ENCODE measurements at regions not wholly inside any gene's neighbourhood (a gene's known extent, or its start where the extent isn't known, plus 50 kb on each side); places are given as distances from the start of the nearest gene placed in this dataset.

- H3K9me3 ChIP-seq (ENCODE audit: low read depth): no peaks in the 10 kb centered on the region
- H2AFZ ChIP-seq (replicated peaks): no peak overlapping the region
- Mint-ChIP-seq H3K4me3 (no peak overlapping the region), H3K4me1 (peaks cover 15% of the 10 kb centered on the region), H3K27ac (no peak overlapping the region), H3K9me3 (no peaks in the 10 kb centered on the region), H3K36me3 (no peaks in the 10 kb centered on the region), H3K27me3 (ENCODE audit: insufficient read depth, low read depth) (peaks cover 3% of the 10 kb centered on the region)
- no peak overlapping the region for H3K27ac ChIP-seq
- H3K36me3 ChIP-seq: no peaks in the 10 kb centered on the region
- H3K79me2 ChIP-seq (ENCODE audit: low read depth): no peaks in the 10 kb centered on the region
- H3K9ac ChIP-seq: no peak overlapping the region
- no peak for DNase-seq (ENCODE audit: low spot score)
- no peak overlapping the region for H3K4me2 ChIP-seq
- H3K27me3 ChIP-seq: no peaks in the 10 kb centered on the region
- no peak overlapping the region for H3K4me3 ChIP-seq
- H4K20me1 ChIP-seq (ENCODE audit: low read depth): no peaks in the 10 kb centered on the region
- TF ChIP-seq, protein P1, sequence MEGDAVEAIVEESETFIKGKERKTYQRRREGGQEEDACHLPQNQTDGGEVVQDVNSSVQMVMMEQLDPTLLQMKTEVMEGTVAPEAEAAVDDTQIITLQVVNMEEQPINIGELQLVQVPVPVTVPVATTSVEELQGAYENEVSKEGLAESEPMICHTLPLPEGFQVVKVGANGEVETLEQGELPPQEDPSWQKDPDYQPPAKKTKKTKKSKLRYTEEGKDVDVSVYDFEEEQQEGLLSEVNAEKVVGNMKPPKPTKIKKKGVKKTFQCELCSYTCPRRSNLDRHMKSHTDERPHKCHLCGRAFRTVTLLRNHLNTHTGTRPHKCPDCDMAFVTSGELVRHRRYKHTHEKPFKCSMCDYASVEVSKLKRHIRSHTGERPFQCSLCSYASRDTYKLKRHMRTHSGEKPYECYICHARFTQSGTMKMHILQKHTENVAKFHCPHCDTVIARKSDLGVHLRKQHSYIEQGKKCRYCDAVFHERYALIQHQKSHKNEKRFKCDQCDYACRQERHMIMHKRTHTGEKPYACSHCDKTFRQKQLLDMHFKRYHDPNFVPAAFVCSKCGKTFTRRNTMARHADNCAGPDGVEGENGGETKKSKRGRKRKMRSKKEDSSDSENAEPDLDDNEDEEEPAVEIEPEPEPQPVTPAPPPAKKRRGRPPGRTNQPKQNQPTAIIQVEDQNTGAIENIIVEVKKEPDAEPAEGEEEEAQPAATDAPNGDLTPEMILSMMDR (IDR thresholded peaks at IDR 0.05): no peak
- no peak for TF ChIP-seq EZH2 (IDR thresholded peaks at IDR 0.05)
- no peak for TF ChIP-seq EZH2phosphoT487 (IDR thresholded peaks at IDR 0.05)
- peaks cover 13% of the 10 kb centered on the region for H3K4me1 ChIP-seq
- H3F3A ChIP-seq (ENCODE audit: low read depth): no peaks in the 10 kb centered on the region
These were observed 225.6 kb downstream of the TEX36 start for GRCh38 chr10:125457406-125457805.

DNA sequence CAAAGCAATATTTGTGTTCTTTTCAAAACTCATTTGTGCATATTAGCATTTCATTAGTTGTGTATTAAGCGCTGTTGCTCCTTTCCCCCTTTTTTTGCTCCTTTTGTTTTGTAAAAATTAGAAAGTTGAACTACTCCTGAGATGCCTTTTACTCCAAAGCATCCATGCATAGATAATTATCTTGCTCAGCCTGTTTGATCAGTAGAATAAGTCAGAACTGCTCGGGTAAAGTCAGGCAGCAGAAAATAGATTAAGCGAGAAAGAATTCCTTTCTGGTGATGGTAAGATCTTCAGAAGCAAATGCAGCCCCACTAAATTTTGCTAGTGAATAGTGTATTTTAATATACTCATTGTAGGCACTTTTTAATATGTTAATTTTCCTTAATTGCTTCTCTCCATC is 227.1 kb downstream of the TEX36 start:
- no peaks in the 10 kb centered on the region for H3K27me3 ChIP-seq
- no peaks in the 10 kb centered on the region for H3F3A ChIP-seq (ENCODE audit: low read depth)
- H3K4me3 Mint-ChIP-seq: no peak overlapping the region
- no peaks in the 10 kb centered on the region for H3K9me3 ChIP-seq (ENCODE audit: low read depth)
- H3K4me2 ChIP-seq: peak overlapping the region; percentile 61
- H3K79me2 ChIP-seq (ENCODE audit: low read depth): no peaks in the 10 kb centered on the region
- peaks cover 13% of the 10 kb centered on the region for H3K4me1 ChIP-seq
- no peak overlapping the region for H3K4me3 ChIP-seq
- no peak overlapping the region for H2AFZ ChIP-seq (replicated peaks)
- TF ChIP-seq, protein P1 (IDR thresholded peaks at IDR 0.05): no peak
- TF ChIP-seq EZH2 (IDR thresholded peaks at IDR 0.05): no peak
- no peak for TF ChIP-seq EZH2phosphoT487 (IDR thresholded peaks at IDR 0.05)
- no peak overlapping the region for H3K27ac ChIP-seq
- peak; percentile 20 for DNase-seq (ENCODE audit: low spot score)
- H3K36me3 ChIP-seq: no peaks in the 10 kb centered on the region
- H3K36me3 Mint-ChIP-seq: no peaks in the 10 kb centered on the region
- no peaks in the 10 kb centered on the region for H4K20me1 ChIP-seq (ENCODE audit: low read depth)
- no peak overlapping the region for H3K27ac Mint-ChIP-seq
- H3K9me3 Mint-ChIP-seq: no peaks in the 10 kb centered on the region
- peaks cover 15% of the 10 kb centered on the region for H3K4me1 Mint-ChIP-seq
- H3K9ac ChIP-seq: no peak overlapping the region
- peaks cover 3% of the 10 kb centered on the region for H3K27me3 Mint-ChIP-seq (ENCODE audit: insufficient read depth, low read depth)

DNA sequence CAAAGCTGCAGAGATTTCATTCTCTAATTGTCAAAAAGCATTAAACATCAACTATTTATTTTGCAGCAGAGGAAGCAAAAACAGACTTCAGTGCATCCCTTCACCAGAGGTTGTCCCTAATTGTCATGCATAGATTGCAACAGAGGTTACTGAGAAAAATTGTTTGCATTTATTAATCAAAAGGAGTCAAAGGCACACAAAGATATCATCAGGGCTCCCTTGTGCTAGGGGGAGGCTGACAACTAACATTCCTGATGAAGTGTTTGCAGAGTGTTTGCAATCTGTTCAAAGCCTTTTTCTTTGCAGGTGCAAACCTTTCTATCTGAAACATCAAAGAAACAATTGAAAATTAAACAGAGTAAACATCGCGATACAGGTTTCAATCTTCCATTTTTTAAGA is 227.5 kb downstream of the TEX36 start:
- H3K9me3 ChIP-seq (ENCODE audit: low read depth): no peaks in the 10 kb centered on the region
- H3K4me3 ChIP-seq: no peak overlapping the region
- Mint-ChIP-seq H3K27ac (no peak overlapping the region), H3K9me3 (no peaks in the 10 kb centered on the region), H3K27me3 (ENCODE audit: insufficient read depth, low read depth) (peaks cover 3% of the 10 kb centered on the region), H3K4me1 (peaks cover 15% of the 10 kb centered on the region), H3K4me3 (no peak overlapping the region), H3K36me3 (no peaks in the 10 kb centered on the region)
- H3K27ac ChIP-seq: no peak overlapping the region
- H3K4me1 ChIP-seq: peaks cover 13% of the 10 kb centered on the region
- TF ChIP-seq EZH2phosphoT487 (IDR thresholded peaks at IDR 0.05): no peak
- no peak for TF ChIP-seq EZH2 (IDR thresholded peaks at IDR 0.05)
- TF ChIP-seq, protein P1 (IDR thresholded peaks at IDR 0.05): no peak
- H3F3A ChIP-seq (ENCODE audit: low read depth): no peaks in the 10 kb centered on the region
- no peak overlapping the region for H2AFZ ChIP-seq (replicated peaks)
- H3K9ac ChIP-seq: no peak overlapping the region
- DNase-seq (ENCODE audit: low spot score): no peak
- H3K79me2 ChIP-seq (ENCODE audit: low read depth): no peaks in the 10 kb centered on the region
- H4K20me1 ChIP-seq (ENCODE audit: low read depth): no peaks in the 10 kb centered on the region
- no peaks in the 10 kb centered on the region for H3K36me3 ChIP-seq
- H3K27me3 ChIP-seq: no peaks in the 10 kb centered on the region
- H3K4me2 ChIP-seq: peak overlapping the region; percentile 61

All from neural progenitor cell (in vitro differentiated cells).